GM12891 (cell line): ENCODE measurements at regions not wholly inside any gene's neighbourhood (a gene's known extent, or its start where the extent isn't known, plus 50 kb on each side); places are given as distances from the start of the nearest gene placed in this dataset.

Experiments used
- PAX5 ChIP-seq: IDR thresholded peaks from 2 replicates; pipeline ENCODE4 v1.6.1; 2011; ENCODE audit warnings: low read length, moderate library complexity, mild to moderate bottlenecking; ENCODE audit not compliant: insufficient read depth, severe bottlenecking
- POLR2A ChIP-seq: IDR thresholded peaks from 2 replicates; pipeline ENCODE4 v1.6.1; 2011; ENCODE audit warnings: low read depth, low read length, control low read depth
- POLR2AphosphoS5 ChIP-seq: IDR thresholded peaks from 2 replicates; pipeline ENCODE4 v1.6.1; 2011; ENCODE audit warnings: low read depth, low read length, control low read depth
- POU2F2 ChIP-seq: IDR thresholded peaks from 2 replicates; pipeline ENCODE4 v1.6.1; 2011; ENCODE audit warnings: low read depth, mild to moderate bottlenecking, control low read depth, low read length, moderate library complexity
- TAF1 ChIP-seq: IDR thresholded peaks from 2 replicates; pipeline ENCODE4 v1.6.1; 2011; ENCODE audit warnings: low read depth, low read length, control low read depth

DNA sequence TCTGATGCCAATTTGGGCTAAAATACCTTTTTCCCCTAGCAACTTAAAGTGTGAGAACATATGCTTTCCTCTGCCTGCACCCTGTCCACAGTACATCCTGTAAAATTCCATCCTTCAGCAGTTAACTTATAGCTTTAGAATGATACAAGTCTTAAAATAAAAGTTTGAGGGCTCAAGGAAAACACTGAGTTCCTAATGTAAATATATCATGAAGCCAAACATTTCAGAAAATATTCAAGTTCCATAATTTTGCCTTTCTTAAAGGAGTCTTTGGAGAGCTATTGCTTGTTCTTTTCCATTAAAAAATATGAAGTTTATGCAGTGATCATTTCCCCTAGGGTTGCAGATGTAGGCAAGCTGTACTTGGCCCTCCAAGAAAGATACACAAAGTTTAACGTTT is 303.8 kb downstream of the COL12A1 start:
- no peak for TF ChIP-seq POLR2A
- TF ChIP-seq POLR2AphosphoS5, result no peak
- no peak for TF ChIP-seq PAX5
- TF ChIP-seq TAF1, result no peak
- no peak for TF ChIP-seq POU2F2
